K562 (cell line): ENCODE measurements at regions not wholly inside any gene's neighbourhood (a gene's known extent, or its start where the extent isn't known, plus 50 kb on each side); places are given as distances from the start of the nearest gene placed in this dataset.

Experiments used
- ATF7 ChIP-seq: fragments of 450-650 bp; IDR thresholded peaks from 2 replicates; pipeline ENCODE4 v1.7.1; 2014; ENCODE audit warnings: mild to moderate bottlenecking, moderate library complexity
- BHLHE40 ChIP-seq: IDR thresholded peaks from 2 replicates; pipeline ENCODE4 v1.6.1; 2011; ENCODE audit warnings: low read length, improper control_type of control experiment
- CTCF ChIP-seq, 3 experiments: IDR thresholded peaks in 2 of 3; conservative IDR thresholded peaks in 1 of 3; 2 replicates each; pipeline ENCODE4 v1.5.1; 2011 to 2012; ENCODE audit warnings: low read length in 3 of 3, mild to moderate bottlenecking in 3 of 3, control low read depth in 2 of 3, improper control_type of control experiment in 1 of 3, inconsistent platforms in 1 of 3, low read depth in 1 of 3, mixed read lengths in 1 of 3, moderate library complexity in 1 of 3; ENCODE audit not compliant: insufficient read depth in 2 of 3
- FOSL1 ChIP-seq: fragments of 200-800 bp; sonication (Bioruptor generic); conservative IDR thresholded peaks from 2 replicates; pipeline ENCODE4 v1.6.1; 2016; ENCODE audit warnings: missing genetic modification characterization, missing compliant biosample characterization
- MAZ ChIP-seq, 2 experiments: fragments of 450-650 bp in 1 of 2; sonication (generic) in 1 of 2; formaldehyde crosslinking; IDR thresholded peaks in 1 of 2; conservative IDR thresholded peaks in 1 of 2; 2 replicates each; pipeline versions ENCODE4 v1.4.0 to v1.5.0; 2020; ENCODE audit warnings: mild to moderate bottlenecking in 1 of 2, missing genetic modification reagents in 1 of 2
- NFRKB ChIP-seq: fragments of 450-650 bp; IDR thresholded peaks from 2 replicates; pipeline ENCODE4 v1.6.1; 2016; ENCODE audit warnings: low read depth
- POLR2A ChIP-seq: fragments of 450-650 bp; conservative IDR thresholded peaks from 2 replicates; pipeline ENCODE4 v1.6.1; 2016
- PTBP1 ChIP-seq: fragments of 200-400 bp; formaldehyde crosslinking; IDR thresholded peaks from 2 replicates; pipeline ENCODE4 v1.6.1; 2017; ENCODE audit warnings: low read depth, low read length
- SP1 ChIP-seq: sonication (generic); formaldehyde crosslinking; IDR thresholded peaks from 2 replicates; pipeline ENCODE4 v1.8.1; 2022; ENCODE audit warnings: mild to moderate bottlenecking, missing genetic modification reagents
- TBL1XR1 ChIP-seq, 2 experiments: IDR thresholded peaks; 2 replicates each; pipeline ENCODE4 v1.6.1; 2012; ENCODE audit warnings: improper control_type of control experiment in 2 of 2, low read length in 2 of 2, mild to moderate bottlenecking in 1 of 2
- ZNF274 ChIP-seq: IDR thresholded peaks from 2 replicates; pipeline ENCODE4 v1.6.1; 2011; ENCODE audit warnings: low read depth, mild to moderate bottlenecking, low read length, moderate library complexity, borderline replicate concordance
- ZNF780A ChIP-seq: fragments of 250-450 bp; sonication (Bioruptor Pico); IDR thresholded peaks from 2 replicates; pipeline ENCODE4 v1.5.0; 2021; ENCODE audit warnings: mild to moderate bottlenecking

- no peak for TF ChIP-seq SP1 (CRISPR knock-in tag)
- no peak for TF ChIP-seq ATF7
- no peak for TF ChIP-seq ZNF780A (CRISPR knock-in tag)
- no peak for TF ChIP-seq FOSL1 (tag)
- TF ChIP-seq BHLHE40: no peak
- no peak for TF ChIP-seq PTBP1
- TF ChIP-seq NFRKB: no peak
- TF ChIP-seq CTCF (IDR thresholded peaks at IDR 0.05 in 2 of 3, conservative IDR thresholded peaks at IDR 0.05 in 1 of 3; ENCODE audit: insufficient read depth in 2 of 3, low read depth in 1 of 3, low read length in 3 of 3): no peak
- TF ChIP-seq ZNF274: no peak
- TF ChIP-seq POLR2A: no peak
- TF ChIP-seq MAZ (CRISPR knock-in tag; conservative IDR thresholded peaks at IDR 0.05 in 1 of 2, IDR thresholded peaks at IDR 0.05 in 1 of 2): no peak
- TF ChIP-seq TBL1XR1 (IDR thresholded peaks at IDR 0.05; ENCODE audit: low read length in 2 of 2): no peak
These were observed 285.3 kb upstream of the KLF14 start for GRCh38 chr7:131019351-131019750.
